A673 (cell line): ENCODE measurements at regions not wholly inside any gene's neighbourhood (a gene's known extent, or its start where the extent isn't known, plus 50 kb on each side); places are given as distances from the start of the nearest gene placed in this dataset.

ENCODE experiments used
- BruUV-seq: library from RNA; stranded (reverse); fragments of 400-500 nt; replicated peaks from 2 replicates; lab custom pipeline; 2021; lab: Mats Ljungman, UMichigan
- CTCF ChIA-PET: fragments of 300-600 bp; sonication (Branson Sonifier 250); formaldehyde crosslinking; loops from one replicate; lab custom pipeline; 2022; ENCODE audit warnings: antibody characterized with exemption; lab: Charles Lee
- POLR2A ChIA-PET: fragments of 300-600 bp; sonication (Branson Sonifier 250); formaldehyde crosslinking; loops from one replicate; lab custom pipeline; 2022; ENCODE audit warnings: antibody characterized with exemption; ENCODE audit not compliant: low non-redundant PET; lab: Charles Lee
- DNase-seq: peaks from one replicate; pipeline ENCODE4 v3.0.0-alpha.2; 2015; ENCODE audit warnings: low spot score
- H3K27ac ChIP-seq: fragments of 200-600 bp; sonication (generic); 2 replicates; pipeline ENCODE4 v1.5.1; 2016; ENCODE audit warnings: mixed run types, low read depth, mild to moderate bottlenecking, mixed read lengths, antibody characterized with exemption, low read length; ENCODE audit not compliant: poor library complexity, severe bottlenecking
- H3K27me3 ChIP-seq: fragments of 200-600 bp; sonication (generic); replicated peaks from 2 replicates; pipeline ENCODE4 v1.6.1; 2017; ENCODE audit warnings: mixed run types, low read depth, mild to moderate bottlenecking, mixed read lengths, antibody characterized with exemption, low read length; ENCODE audit not compliant: insufficient read depth, poor library complexity
- H3K36me3 ChIP-seq: fragments of 200-600 bp; sonication (generic); 2 replicates; pipeline ENCODE4 v1.6.1; 2016; ENCODE audit warnings: mixed run types, mild to moderate bottlenecking, mixed read lengths, antibody characterized with exemption, low read length; ENCODE audit not compliant: insufficient read depth, poor library complexity, severe bottlenecking
- H3K4me1 ChIP-seq: fragments of 200-600 bp; sonication (generic); 2 replicates; pipeline ENCODE4 v1.6.1; 2017; ENCODE audit warnings: mixed run types, mild to moderate bottlenecking, mixed read lengths, antibody characterized with exemption, low read length; ENCODE audit not compliant: insufficient read depth, poor library complexity, severe bottlenecking
- H3K4me3 ChIP-seq: fragments of 200-600 bp; sonication (generic); 2 replicates; pipeline ENCODE4 v1.5.1; 2016; ENCODE audit warnings: low read depth, mixed run types, mild to moderate bottlenecking, mixed read lengths, low read length; ENCODE audit not compliant: poor library complexity, severe bottlenecking
- H3K9me3 ChIP-seq: fragments of 200-600 bp; sonication (generic); 2 replicates; pipeline ENCODE4 v1.6.1; 2016; ENCODE audit warnings: mixed run types, low read depth, mild to moderate bottlenecking, mixed read lengths, antibody characterized with exemption, low read length; ENCODE audit not compliant: poor library complexity, severe bottlenecking
- EZH2 ChIP-seq: fragments of 200-600 bp; sonication (generic); IDR thresholded peaks from 2 replicates; pipeline ENCODE4 v1.6.1; 2017; ENCODE audit warnings: borderline replicate concordance, low read depth, mild to moderate bottlenecking, mixed read lengths, antibody characterized with exemption, low read length; ENCODE audit not compliant: poor library complexity, severe bottlenecking
- intact Hi-C: fragments of 100-400 bp; cut with micrococcal nuclease; formaldehyde crosslinking; loops from one replicate; pipeline ENCODE4 v1.10.0; 2022; ENCODE audit not compliant: unreplicated experiment
- TF ChIP-seq, protein P1 (sequence below): fragments of 300-800, 200-600 bp; sonication (generic); conservative IDR thresholded peaks from 2 replicates; pipeline ENCODE4 v1.5.1; 2017; ENCODE audit warnings: low read depth, mild to moderate bottlenecking, antibody characterized with exemption, low read length, moderate library complexity, mixed read lengths

- Histone ChIP-seq H3K4me1 (no peaks in the 10 kb centered on the region), H3K27me3 (no peaks in the 10 kb centered on the region), H3K4me3 (no peak overlapping the region), H3K36me3 (no peaks in the 10 kb centered on the region), H3K9me3 (peaks cover 5% of the 10 kb centered on the region), H3K27ac (no peak overlapping the region)
- TF ChIP-seq, protein P1, sequence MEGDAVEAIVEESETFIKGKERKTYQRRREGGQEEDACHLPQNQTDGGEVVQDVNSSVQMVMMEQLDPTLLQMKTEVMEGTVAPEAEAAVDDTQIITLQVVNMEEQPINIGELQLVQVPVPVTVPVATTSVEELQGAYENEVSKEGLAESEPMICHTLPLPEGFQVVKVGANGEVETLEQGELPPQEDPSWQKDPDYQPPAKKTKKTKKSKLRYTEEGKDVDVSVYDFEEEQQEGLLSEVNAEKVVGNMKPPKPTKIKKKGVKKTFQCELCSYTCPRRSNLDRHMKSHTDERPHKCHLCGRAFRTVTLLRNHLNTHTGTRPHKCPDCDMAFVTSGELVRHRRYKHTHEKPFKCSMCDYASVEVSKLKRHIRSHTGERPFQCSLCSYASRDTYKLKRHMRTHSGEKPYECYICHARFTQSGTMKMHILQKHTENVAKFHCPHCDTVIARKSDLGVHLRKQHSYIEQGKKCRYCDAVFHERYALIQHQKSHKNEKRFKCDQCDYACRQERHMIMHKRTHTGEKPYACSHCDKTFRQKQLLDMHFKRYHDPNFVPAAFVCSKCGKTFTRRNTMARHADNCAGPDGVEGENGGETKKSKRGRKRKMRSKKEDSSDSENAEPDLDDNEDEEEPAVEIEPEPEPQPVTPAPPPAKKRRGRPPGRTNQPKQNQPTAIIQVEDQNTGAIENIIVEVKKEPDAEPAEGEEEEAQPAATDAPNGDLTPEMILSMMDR = no peak
- no peak for TF ChIP-seq EZH2
- DNase-seq = no peak
- BruUV-seq = no TSS peak
- ChIA-PET CTCF (no interaction called here), POLR2A (no interaction called here)
- intact Hi-C loops = no loop called here
Observed at GRCh38 chr12:124668602-124669001, 101.2 kb upstream of the NCOR2 start.

GRCh38 chr12:124667506-124668326 is 100.3 kb upstream of the NCOR2 start:
- H3K36me3 ChIP-seq = no peaks in the 10 kb centered on the region
- ChIA-PET POLR2A (no interaction called here), CTCF (no interaction called here)
- no peak overlapping the region for H3K4me3 ChIP-seq
- H3K27me3 ChIP-seq = no peaks in the 10 kb centered on the region
- H3K27ac ChIP-seq = no peak overlapping the region
- H3K9me3 ChIP-seq = peaks cover 5% of the 10 kb centered on the region
- BruUV-seq = no TSS peak
- no peaks in the 10 kb centered on the region for H3K4me1 ChIP-seq
- DNase-seq = no peak
- TF ChIP-seq, protein P1 = no peak
- TF ChIP-seq EZH2 = no peak
- intact Hi-C loops = no loop called here

DNA sequence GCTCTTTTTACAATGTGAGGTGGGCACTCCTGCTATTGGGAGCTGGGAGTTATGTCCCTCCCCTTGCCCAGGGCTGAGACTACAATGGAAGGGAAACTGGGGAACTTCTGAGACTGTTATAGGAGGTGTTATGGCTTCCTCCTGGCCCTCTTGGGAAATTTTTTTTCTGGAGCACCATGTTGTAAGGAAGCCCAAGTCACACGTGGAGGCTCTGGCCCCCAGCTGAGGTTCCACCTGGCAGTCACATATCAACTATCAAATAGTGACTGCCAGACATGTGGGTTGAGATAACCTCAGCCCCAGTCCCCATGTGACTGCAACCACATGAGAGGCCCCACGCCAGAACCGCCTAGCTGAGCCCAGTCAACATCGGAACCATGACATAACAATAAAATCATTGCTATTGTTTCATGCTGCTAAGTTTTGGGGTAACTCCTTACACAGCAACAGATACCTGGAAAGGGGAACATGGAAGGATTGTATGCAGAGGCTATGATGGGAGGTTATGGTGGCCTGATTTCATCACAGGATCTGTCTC is 99.4 kb upstream of the NCOR2 start:
- Histone ChIP-seq H3K27me3 (no peaks in the 10 kb centered on the region), H3K27ac (no peak overlapping the region), H3K36me3 (no peaks in the 10 kb centered on the region), H3K4me1 (no peaks in the 10 kb centered on the region), H3K9me3 (peaks cover 5% of the 10 kb centered on the region), H3K4me3 (no peak overlapping the region)
- no peak for DNase-seq
- intact Hi-C loops = no loop called here
- no TSS peak for BruUV-seq
- CTCF ChIA-PET = no interaction called here
- TF ChIP-seq, protein P1 = no peak
- no peak for TF ChIP-seq EZH2
- POLR2A ChIA-PET = no interaction called here
